ENCODE measurements at regions not wholly inside any gene's neighbourhood (a gene's known extent, or its start where the extent isn't known, plus 50 kb on each side); places are given as distances from the start of the nearest gene placed in this dataset.

GRCh38 chrX:118228041-118228440 lies 111.4 kb upstream of the KLHL13 start:
- no peak overlapping the region for H3K9ac ChIP-seq (ENCODE audit: low read length in 3 of 3)
- no peak overlapping the region for H3K27ac ChIP-seq (ENCODE audit: low read depth in 2 of 2, low read length in 2 of 2)
- no peak overlapping the region for H3K4me3 ChIP-seq (ENCODE audit: low read length in 3 of 3)
- DNase-seq, result no peak
- FAIRE-seq, result no peak
- TF ChIP-seq CTCF (IDR thresholded peaks at IDR 0.05; ENCODE audit: borderline replicate concordance, extremely low read depth, insufficient read depth), result no peak
- H3K4me1 ChIP-seq (ENCODE audit: control insufficient read depth in 2 of 3, insufficient read depth in 2 of 3, low read depth in 1 of 3, low read length in 3 of 3), result no peaks in the 10 kb centered on the region
- H3K9me3 ChIP-seq (ENCODE audit: control insufficient read depth in 2 of 3, insufficient read depth in 1 of 3, low read length in 3 of 3), result no peaks in the 10 kb centered on the region
- intact Hi-C loops (cut with DNase I), result no loop called here
- no peaks in the 10 kb centered on the region for H3K27me3 ChIP-seq (ENCODE audit: control insufficient read depth, insufficient read depth, low read length)
- H3K36me3 ChIP-seq (ENCODE audit: control insufficient read depth in 2 of 3, insufficient read depth in 3 of 3, low read length in 3 of 3), result no peaks in the 10 kb centered on the region

GRCh38 chrX:118228456-118228855 lies 111.8 kb upstream of the KLHL13 start:
- DNase-seq (no peak), FAIRE-seq (no peak)
- H3K4me1 ChIP-seq (ENCODE audit: control insufficient read depth in 2 of 3, insufficient read depth in 2 of 3, low read depth in 1 of 3, low read length in 3 of 3), result no peaks in the 10 kb centered on the region
- intact Hi-C loops (cut with DNase I), result no loop called here
- no peak overlapping the region for H3K4me3 ChIP-seq (ENCODE audit: low read length in 3 of 3)
- H3K9me3 ChIP-seq (ENCODE audit: control insufficient read depth in 2 of 3, insufficient read depth in 1 of 3, low read length in 3 of 3), result no peaks in the 10 kb centered on the region
- no peak overlapping the region for H3K27ac ChIP-seq (ENCODE audit: low read depth in 2 of 2, low read length in 2 of 2)
- TF ChIP-seq CTCF (IDR thresholded peaks at IDR 0.05; ENCODE audit: borderline replicate concordance, extremely low read depth, insufficient read depth), result no peak
- H3K9ac ChIP-seq (ENCODE audit: low read length in 3 of 3), result no peak overlapping the region
- no peaks in the 10 kb centered on the region for H3K36me3 ChIP-seq (ENCODE audit: control insufficient read depth in 2 of 3, insufficient read depth in 3 of 3, low read length in 3 of 3)
- no peaks in the 10 kb centered on the region for H3K27me3 ChIP-seq (ENCODE audit: control insufficient read depth, insufficient read depth, low read length)

- no peak for DNase-seq
- TF ChIP-seq CTCF (IDR thresholded peaks at IDR 0.05; ENCODE audit: borderline replicate concordance, extremely low read depth, insufficient read depth), result no peak
- FAIRE-seq, result no peak
- no peaks in the 10 kb centered on the region for H3K4me1 ChIP-seq (ENCODE audit: control insufficient read depth in 2 of 3, insufficient read depth in 2 of 3, low read depth in 1 of 3, low read length in 3 of 3)
- H3K27ac ChIP-seq (ENCODE audit: low read depth in 2 of 2, low read length in 2 of 2), result no peak overlapping the region
- H3K9ac ChIP-seq (ENCODE audit: low read length in 3 of 3), result no peak overlapping the region
- H3K36me3 ChIP-seq (ENCODE audit: control insufficient read depth in 2 of 3, insufficient read depth in 3 of 3, low read length in 3 of 3), result no peaks in the 10 kb centered on the region
- H3K27me3 ChIP-seq (ENCODE audit: control insufficient read depth, insufficient read depth, low read length), result no peaks in the 10 kb centered on the region
- no peak overlapping the region for H3K4me3 ChIP-seq (ENCODE audit: low read length in 3 of 3)
- no peaks in the 10 kb centered on the region for H3K9me3 ChIP-seq (ENCODE audit: control insufficient read depth in 2 of 3, insufficient read depth in 1 of 3, low read length in 3 of 3)
- intact Hi-C loops (cut with DNase I), result no loop called here
These were observed 114.4 kb upstream of the WDR44 start for GRCh38 chrX:118231464-118231863.

- intact Hi-C loops (cut with DNase I), result no loop called here
- H3K36me3 ChIP-seq (ENCODE audit: control insufficient read depth in 2 of 3, insufficient read depth in 3 of 3, low read length in 3 of 3), result no peaks in the 10 kb centered on the region
- no peak overlapping the region for H3K27ac ChIP-seq (ENCODE audit: low read depth in 2 of 2, low read length in 2 of 2)
- no peak overlapping the region for H3K4me3 ChIP-seq (ENCODE audit: low read length in 3 of 3)
- no peaks in the 10 kb centered on the region for H3K9me3 ChIP-seq (ENCODE audit: control insufficient read depth in 2 of 3, insufficient read depth in 1 of 3, low read length in 3 of 3)
- FAIRE-seq, result no peak
- no peak for DNase-seq
- H3K27me3 ChIP-seq (ENCODE audit: control insufficient read depth, insufficient read depth, low read length), result no peaks in the 10 kb centered on the region
- H3K9ac ChIP-seq (ENCODE audit: low read length in 3 of 3), result no peak overlapping the region
- no peak for TF ChIP-seq CTCF (IDR thresholded peaks at IDR 0.05; ENCODE audit: borderline replicate concordance, extremely low read depth, insufficient read depth)
- H3K4me1 ChIP-seq (ENCODE audit: control insufficient read depth in 2 of 3, insufficient read depth in 2 of 3, low read depth in 1 of 3, low read length in 3 of 3), result peaks cover 0 to 2% (median 0%) of the 10 kb centered on the region in 3 donors
These were observed 106.6 kb upstream of the WDR44 start for GRCh38 chrX:118239178-118239870.

All from kidney (tissue), 13 donors.